Activated CD8-positive, alpha-beta T cell treated with anti-CD3 and anti-CD28 coated beads for 36 hours (primary cell): ENCODE measurements at regions not wholly inside any gene's neighbourhood (a gene's known extent, or its start where the extent isn't known, plus 50 kb on each side); places are given as distances from the start of the nearest gene placed in this dataset.

Source experiments
- ATAC-seq: fragments of 200-7000 bp; cut with Tn5 transposase; one replicate; pipeline ENCODE4 v1.10.0; 2021; ENCODE audit warnings: mild to moderate bottlenecking, moderate library complexity
- CTCF ChIA-PET: fragments of 350-600 bp; sonication (Branson Sonifier 250); formaldehyde crosslinking; loops from one replicate; lab custom pipeline; 2021; ENCODE audit warnings: antibody characterized with exemption; lab: Charles Lee
- POLR2A ChIA-PET: fragments of 350-600 bp; sonication (Branson Sonifier 250); formaldehyde crosslinking; loops from one replicate; lab custom pipeline; 2021; ENCODE audit warnings: antibody characterized with exemption; lab: Charles Lee
- DNase-seq: peaks from one replicate; pipeline ENCODE4 v3.0.0-alpha.2; 2020
- H3K27ac Mint-ChIP-seq: one replicate; pipeline ENCODE4 v1.8.0; 2021; ENCODE audit warnings: mild to moderate bottlenecking, mixed read lengths
- H3K27me3 Mint-ChIP-seq: one replicate; pipeline ENCODE4 v1.8.0; 2021; ENCODE audit warnings: mixed read lengths
- H3K36me3 Mint-ChIP-seq: one replicate; pipeline ENCODE4 v1.8.0; 2021; ENCODE audit warnings: low read depth, mixed read lengths
- H3K4me1 Mint-ChIP-seq: one replicate; pipeline ENCODE4 v1.8.0; 2021; ENCODE audit warnings: low read depth, mixed read lengths
- H3K4me3 Mint-ChIP-seq: one replicate; pipeline ENCODE4 v1.8.0; 2021; ENCODE audit warnings: mild to moderate bottlenecking, moderate library complexity, mixed read lengths
- H3K9me3 Mint-ChIP-seq: one replicate; pipeline ENCODE4 v1.8.0; 2021; ENCODE audit warnings: mixed read lengths
- CTCF ChIP-seq: fragments of 200-600 bp; IDR thresholded peaks from one replicate; pipeline ENCODE4 v1.8.0; 2022; ENCODE audit warnings: antibody characterized with exemption, mild to moderate bottlenecking
- intact Hi-C: fragments of 100-400 bp; cut with micrococcal nuclease; formaldehyde crosslinking; loops from one replicate; pipeline ENCODE4 v1.10.0; 2022

- H3K27me3 Mint-ChIP-seq: no peaks in the 10 kb centered on the region
- ChIA-PET POLR2A (no interaction called here), CTCF (no interaction called here)
- H3K4me1 Mint-ChIP-seq: no peaks in the 10 kb centered on the region
- intact Hi-C loops: no loop called here
- no peak overlapping the region for H3K27ac Mint-ChIP-seq
- H3K9me3 Mint-ChIP-seq: peaks cover 5% of the 10 kb centered on the region
- no peak for TF ChIP-seq CTCF
- no peak overlapping the region for H3K4me3 Mint-ChIP-seq
- H3K36me3 Mint-ChIP-seq: no peaks in the 10 kb centered on the region
- DNase-seq (no peak), ATAC-seq (no peak)
These were observed 510.1 kb downstream of the TDRD15 start for GRCh38 chr2:21633911-21634310.

GRCh38 chr2:21640046-21640445, 516.3 kb downstream of the TDRD15 start:
- H3K27ac Mint-ChIP-seq: no peak overlapping the region
- TF ChIP-seq CTCF: no peak
- CTCF ChIA-PET: no interaction called here
- POLR2A ChIA-PET: no interaction called here
- no peaks in the 10 kb centered on the region for H3K9me3 Mint-ChIP-seq
- no peaks in the 10 kb centered on the region for H3K27me3 Mint-ChIP-seq
- intact Hi-C loops: no loop called here
- no peak overlapping the region for H3K4me3 Mint-ChIP-seq
- no peak for DNase-seq
- H3K4me1 Mint-ChIP-seq: no peaks in the 10 kb centered on the region
- no peak for ATAC-seq
- no peaks in the 10 kb centered on the region for H3K36me3 Mint-ChIP-seq

- ATAC-seq: no peak
- Mint-ChIP-seq H3K27me3 (no peaks in the 10 kb centered on the region), H3K36me3 (no peaks in the 10 kb centered on the region), H3K4me3 (no peak overlapping the region), H3K27ac (no peak overlapping the region), H3K4me1 (no peaks in the 10 kb centered on the region), H3K9me3 (peaks cover 2% of the 10 kb centered on the region)
- ChIA-PET CTCF (no interaction called here), POLR2A (no interaction called here)
- no peak for DNase-seq
- intact Hi-C loops: no loop called here
- no peak for TF ChIP-seq CTCF
These were observed 518.9 kb downstream of the TDRD15 start for GRCh38 chr2:21642647-21643046.

GRCh38 chr2:21643180-21643579, 519.4 kb downstream of the TDRD15 start:
- DNase-seq (no peak), ATAC-seq (no peak)
- Mint-ChIP-seq H3K27me3 (no peaks in the 10 kb centered on the region), H3K27ac (no peak overlapping the region), H3K36me3 (no peaks in the 10 kb centered on the region), H3K4me3 (no peak overlapping the region), H3K9me3 (peaks cover 2% of the 10 kb centered on the region), H3K4me1 (no peaks in the 10 kb centered on the region)
- CTCF ChIA-PET: no interaction called here
- POLR2A ChIA-PET: no interaction called here
- intact Hi-C loops: no loop called here
- no peak for TF ChIP-seq CTCF

- intact Hi-C loops: no loop called here
- Mint-ChIP-seq H3K4me1 (no peaks in the 10 kb centered on the region), H3K27me3 (no peaks in the 10 kb centered on the region), H3K9me3 (peaks cover 2% of the 10 kb centered on the region), H3K27ac (no peak overlapping the region), H3K4me3 (no peak overlapping the region), H3K36me3 (no peaks in the 10 kb centered on the region)
- CTCF ChIA-PET: no interaction called here
- DNase-seq: no peak
- TF ChIP-seq CTCF: no peak
- ATAC-seq: no peak
- POLR2A ChIA-PET: no interaction called here
These were observed 520.5 kb downstream of the TDRD15 start for GRCh38 chr2:21644266-21644665.
